ENCODE measurements at regions not wholly inside any gene's neighbourhood (a gene's known extent, or its start where the extent isn't known, plus 50 kb on each side); places are given as distances from the start of the nearest gene placed in this dataset.

DNA sequence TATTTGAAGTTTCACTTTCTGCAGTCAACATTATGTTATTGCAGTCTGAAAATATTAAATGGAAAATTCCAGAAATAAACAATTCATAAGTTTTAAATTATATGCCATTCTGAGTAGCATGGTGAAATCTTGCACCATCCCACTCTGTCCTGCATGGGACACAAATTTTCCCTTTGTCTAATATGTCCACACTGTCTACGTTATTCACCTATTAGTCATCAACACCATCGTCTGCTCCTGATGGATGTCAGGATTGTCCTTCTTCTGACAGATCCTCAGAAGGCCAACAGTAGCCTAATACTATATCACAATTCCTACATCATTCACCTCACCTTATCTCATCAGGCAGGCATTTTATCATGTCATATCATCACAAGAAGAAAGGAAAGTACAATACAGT, 163.1 kb downstream of the TXNL1 start:
- DNase-seq (no peak), ATAC-seq (no peak)
- Histone ChIP-seq H3K4me1 (no peaks in the 10 kb centered on the region), H3K9me3 (no peaks in the 10 kb centered on the region), H3K4me3 (no peak overlapping the region), H3K27me3 (ENCODE audit: insufficient read depth in 3 of 3, low read length in 2 of 3) (no peaks in the 10 kb centered on the region), H3K36me3 (ENCODE audit: insufficient read depth in 1 of 2, low read depth in 1 of 2) (no peaks in the 10 kb centered on the region), H3K27ac (no peak overlapping the region)
- WGBS, 3 donors, result 65 to 73% (median 69%) methylated on average over 2 of the region's 2 CpGs
- intact Hi-C loops (cut with DNase I), result no loop called here
- TF ChIP-seq, protein P1, sequence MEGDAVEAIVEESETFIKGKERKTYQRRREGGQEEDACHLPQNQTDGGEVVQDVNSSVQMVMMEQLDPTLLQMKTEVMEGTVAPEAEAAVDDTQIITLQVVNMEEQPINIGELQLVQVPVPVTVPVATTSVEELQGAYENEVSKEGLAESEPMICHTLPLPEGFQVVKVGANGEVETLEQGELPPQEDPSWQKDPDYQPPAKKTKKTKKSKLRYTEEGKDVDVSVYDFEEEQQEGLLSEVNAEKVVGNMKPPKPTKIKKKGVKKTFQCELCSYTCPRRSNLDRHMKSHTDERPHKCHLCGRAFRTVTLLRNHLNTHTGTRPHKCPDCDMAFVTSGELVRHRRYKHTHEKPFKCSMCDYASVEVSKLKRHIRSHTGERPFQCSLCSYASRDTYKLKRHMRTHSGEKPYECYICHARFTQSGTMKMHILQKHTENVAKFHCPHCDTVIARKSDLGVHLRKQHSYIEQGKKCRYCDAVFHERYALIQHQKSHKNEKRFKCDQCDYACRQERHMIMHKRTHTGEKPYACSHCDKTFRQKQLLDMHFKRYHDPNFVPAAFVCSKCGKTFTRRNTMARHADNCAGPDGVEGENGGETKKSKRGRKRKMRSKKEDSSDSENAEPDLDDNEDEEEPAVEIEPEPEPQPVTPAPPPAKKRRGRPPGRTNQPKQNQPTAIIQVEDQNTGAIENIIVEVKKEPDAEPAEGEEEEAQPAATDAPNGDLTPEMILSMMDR (IDR thresholded peaks at IDR 0.05), result no peak

DNA sequence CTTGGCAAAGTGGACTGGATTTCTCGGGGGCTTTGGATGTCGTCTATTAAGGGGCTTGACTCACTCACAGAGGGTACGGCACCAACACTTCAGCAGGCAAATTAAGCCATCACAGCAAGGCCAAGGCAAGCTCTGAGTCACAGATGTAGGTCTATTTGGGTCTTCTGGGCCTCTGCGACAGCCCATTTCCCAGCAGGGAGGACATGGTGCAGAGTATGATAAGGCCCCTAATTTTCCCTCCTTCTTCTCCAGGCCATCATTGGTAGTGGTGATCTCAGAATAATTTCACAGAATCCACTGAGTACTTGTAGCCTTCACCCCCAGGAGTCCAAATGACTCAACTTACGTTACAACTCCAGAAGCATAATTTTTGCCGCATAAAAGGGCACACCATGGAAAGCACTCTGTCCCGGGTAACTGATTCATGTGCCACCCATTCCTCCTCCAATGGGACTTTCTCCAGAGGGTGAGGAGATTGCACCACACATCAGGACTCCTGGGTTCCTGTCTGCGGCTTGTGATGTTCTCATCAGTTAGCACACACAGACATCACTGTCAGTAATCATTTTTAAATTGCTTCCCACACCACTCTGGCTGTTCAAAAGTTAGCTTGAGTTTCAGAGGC, 164.9 kb downstream of the TXNL1 start:
- Histone ChIP-seq H3K27me3 (ENCODE audit: insufficient read depth in 3 of 3, low read length in 2 of 3) (no peaks in the 10 kb centered on the region), H3K4me1 (no peaks in the 10 kb centered on the region), H3K9me3 (no peaks in the 10 kb centered on the region), H3K27ac (no peak overlapping the region), H3K4me3 (no peak overlapping the region), H3K36me3 (ENCODE audit: insufficient read depth in 1 of 2, low read depth in 1 of 2) (no peaks in the 10 kb centered on the region)
- ATAC-seq (no peak), DNase-seq (no peak)
- TF ChIP-seq, protein P1 (IDR thresholded peaks at IDR 0.05), result no peak
- 82 to 94% (median 87%) methylated on average over 8 of the region's 8 CpGs for WGBS, 3 donors
- intact Hi-C loops (cut with DNase I), result no loop called here

DNA sequence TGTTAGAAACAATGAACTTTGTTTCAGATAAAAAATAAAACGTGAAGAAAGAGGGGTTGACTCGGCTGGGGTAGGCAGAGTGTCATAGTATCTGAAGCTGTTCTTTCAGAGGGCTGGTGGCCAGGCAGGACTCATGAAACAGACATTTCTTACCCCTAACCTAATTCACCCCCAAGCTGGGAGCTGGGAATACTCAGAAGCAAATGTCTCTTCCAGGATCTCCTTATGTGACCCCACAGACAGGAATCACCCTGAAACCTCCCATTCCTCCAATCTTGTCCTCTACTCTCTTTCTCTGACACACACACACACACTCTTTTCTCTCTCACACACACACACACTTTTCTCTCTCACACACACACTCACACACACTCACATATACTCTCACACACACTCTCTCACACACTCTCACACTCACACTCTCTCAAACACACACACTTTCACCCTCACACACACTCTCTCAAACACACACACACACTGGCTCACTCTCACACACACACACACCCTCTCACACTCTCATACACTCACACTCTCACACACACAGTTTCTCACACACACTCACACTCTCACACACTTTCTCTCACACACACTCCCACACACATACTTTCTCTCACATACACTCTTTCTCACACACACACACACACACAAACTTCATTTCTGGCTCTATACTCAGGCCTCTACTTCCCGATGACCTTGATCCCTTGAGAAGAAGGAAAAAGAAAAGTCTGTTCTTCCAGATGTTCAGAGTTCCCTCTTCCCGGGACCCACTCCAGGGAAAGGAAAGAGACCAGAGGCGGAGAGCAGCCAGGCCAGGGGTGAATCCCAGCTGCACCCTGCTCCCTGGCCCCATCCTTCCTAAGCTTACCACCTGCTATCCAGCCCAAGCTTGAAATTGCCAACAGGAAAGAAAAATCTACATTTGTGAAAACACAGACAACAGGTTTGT, 167.7 kb downstream of the TXNL1 start:
- H3K9me3 ChIP-seq, result no peaks in the 10 kb centered on the region
- ATAC-seq (peak in 1 of 4 donors; percentile 41), DNase-seq (peak; percentile 11 to 61)
- TF ChIP-seq, protein P1 (IDR thresholded peaks at IDR 0.05), result no peak
- no peak overlapping the region for H3K27ac ChIP-seq
- H3K27me3 ChIP-seq (ENCODE audit: insufficient read depth in 3 of 3, low read length in 2 of 3), result no peaks in the 10 kb centered on the region
- WGBS, 3 donors, result 16 to 28% (median 21%) methylated on average over 5 of the region's 5 CpGs
- intact Hi-C loops (cut with DNase I), result no loop called here
- no peaks in the 10 kb centered on the region for H3K36me3 ChIP-seq (ENCODE audit: insufficient read depth in 1 of 2, low read depth in 1 of 2)
- H3K4me3 ChIP-seq, result no peak overlapping the region
- H3K4me1 ChIP-seq, result no peaks in the 10 kb centered on the region

DNA sequence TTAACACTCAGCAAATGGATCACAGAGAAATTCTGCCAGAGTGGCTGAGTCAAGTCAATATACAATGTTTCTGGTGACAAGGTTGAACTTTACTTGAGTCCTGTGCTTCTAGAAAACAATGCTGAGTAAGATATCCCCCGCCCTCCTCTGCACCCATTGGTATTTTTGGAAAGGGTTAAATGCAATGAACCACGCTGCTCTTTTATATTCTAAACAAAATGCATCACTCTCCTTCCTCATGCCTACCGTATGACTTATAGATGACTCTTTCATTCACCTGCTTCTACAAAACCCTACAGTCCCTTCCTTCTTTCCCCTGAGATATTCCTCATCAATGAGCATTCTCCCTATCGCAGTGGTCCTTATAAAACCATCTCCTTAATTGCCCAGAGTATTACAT, 168.8 kb downstream of the TXNL1 start:
- Histone ChIP-seq H3K4me1 (no peaks in the 10 kb centered on the region), H3K9me3 (no peaks in the 10 kb centered on the region), H3K4me3 (no peak overlapping the region), H3K27me3 (ENCODE audit: insufficient read depth in 3 of 3, low read length in 2 of 3) (no peaks in the 10 kb centered on the region), H3K36me3 (ENCODE audit: insufficient read depth in 1 of 2, low read depth in 1 of 2) (no peaks in the 10 kb centered on the region), H3K27ac (no peak overlapping the region)
- WGBS, 3 donors, result 94 to 100% (median 96%) methylated on average over 4 of the region's 4 CpGs
- intact Hi-C loops (cut with DNase I), result no loop called here
- ATAC-seq (no peak), DNase-seq (no peak)
- TF ChIP-seq, protein P1 (IDR thresholded peaks at IDR 0.05), result no peak

Measured in psoas muscle (tissue), 7 donors.